Mucosa of descending colon (tissue), 3 donors: ENCODE measurements at regions not wholly inside any gene's neighbourhood (a gene's known extent, or its start where the extent isn't known, plus 50 kb on each side); places are given as distances from the start of the nearest gene placed in this dataset.
A peak's percentile ranks its signal among the peaks of the same experiment; 100 is the strongest.

Experiments used
- ATAC-seq: fragments of 200-7000 bp; cut with Tn5 transposase; one replicate; pipeline ENCODE4 v1.9.1; 2020; ENCODE audit warnings: mild to moderate bottlenecking, moderate library complexity
- DNase-seq, 3 donors: peaks; one replicate each; pipeline ENCODE4 v3.0.0-alpha.2; 2020
- H3K36me3 ChIP-seq: fragments of 200-600 bp; one replicate; pipeline ENCODE4 v1.8.0; 2021; ENCODE audit warnings: low read depth, mild to moderate bottlenecking
- H3K4me1 ChIP-seq: fragments of 200-600 bp; one replicate; pipeline ENCODE4 v1.8.0; 2021; ENCODE audit warnings: low read depth, mild to moderate bottlenecking
- H3K4me3 ChIP-seq: fragments of 200-600 bp; one replicate; pipeline ENCODE4 v1.8.0; 2021; ENCODE audit warnings: mild to moderate bottlenecking
- H3K9me3 ChIP-seq: fragments of 200-600 bp; one replicate; pipeline ENCODE4 v1.8.0; 2021; ENCODE audit warnings: mild to moderate bottlenecking
- CTCF ChIP-seq: fragments of 200-600 bp; IDR thresholded peaks from one replicate; pipeline ENCODE4 v1.8.0; 2022; ENCODE audit warnings: antibody characterized with exemption, mild to moderate bottlenecking
- intact Hi-C, 2 donors: fragments of 100-400 bp; cut with DNase I in 1 of 2; cut with micrococcal nuclease in 1 of 2; formaldehyde crosslinking; loops; one replicate each; pipeline versions ENCODE4 v1.11.0 to v1.11.1; 2022; cut with DNase I, micrococcal nuclease
- donor health status: DM: no; HTN: no; CAD: no; lungs with moderate emphysema.
- donor health status: DM: no; HTN: no; CAD: no.
- donor health status: DM: no; HTN: yes; CAD: no.

DNA sequence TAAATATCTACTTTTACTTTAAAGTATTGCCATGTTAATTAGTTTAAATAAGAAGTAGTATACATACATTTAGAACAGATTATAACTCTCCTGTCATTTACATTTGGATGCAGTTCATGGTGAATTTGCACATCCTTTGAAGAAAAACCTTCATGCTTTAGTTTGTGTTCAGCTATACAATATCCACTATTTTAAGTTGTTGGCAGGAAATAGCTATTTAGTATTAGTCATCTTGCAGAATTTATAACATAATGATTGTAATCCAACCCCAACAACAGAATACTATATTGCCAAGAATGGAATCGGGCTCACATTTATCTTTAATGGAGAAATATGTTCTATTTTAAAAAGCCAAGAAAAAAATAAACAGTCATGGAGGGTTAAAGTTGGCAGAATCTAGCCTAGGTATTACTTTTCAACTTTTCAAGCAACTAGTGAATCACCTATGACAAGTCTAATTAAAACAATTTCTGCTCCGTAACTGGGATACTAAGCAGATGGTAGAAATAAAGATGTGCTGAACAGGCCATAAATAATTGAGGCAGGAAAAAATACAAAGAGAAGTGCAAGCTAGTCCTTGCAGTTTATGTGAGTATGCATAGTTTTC, 1170.6 kb upstream of the NUDT12 start:
- no peak for ATAC-seq
- Histone ChIP-seq H3K4me1 (no peaks in the 10 kb centered on the region), H3K36me3 (no peaks in the 10 kb centered on the region), H3K9me3 (no peaks in the 10 kb centered on the region), H3K4me3 (no peak overlapping the region)
- TF ChIP-seq CTCF, result no peak
- DNase-seq, result no peak
- intact Hi-C loops, result no loop called here

- Histone ChIP-seq H3K4me3 (no peak overlapping the region), H3K9me3 (no peaks in the 10 kb centered on the region), H3K36me3 (no peaks in the 10 kb centered on the region), H3K4me1 (no peaks in the 10 kb centered on the region)
- ATAC-seq (no peak), DNase-seq (no peak)
- intact Hi-C loops, result no loop called here
- no peak for TF ChIP-seq CTCF
Measured at GRCh38 chr5:104731331-104731730, 1168.7 kb upstream of the NUDT12 start.

DNA sequence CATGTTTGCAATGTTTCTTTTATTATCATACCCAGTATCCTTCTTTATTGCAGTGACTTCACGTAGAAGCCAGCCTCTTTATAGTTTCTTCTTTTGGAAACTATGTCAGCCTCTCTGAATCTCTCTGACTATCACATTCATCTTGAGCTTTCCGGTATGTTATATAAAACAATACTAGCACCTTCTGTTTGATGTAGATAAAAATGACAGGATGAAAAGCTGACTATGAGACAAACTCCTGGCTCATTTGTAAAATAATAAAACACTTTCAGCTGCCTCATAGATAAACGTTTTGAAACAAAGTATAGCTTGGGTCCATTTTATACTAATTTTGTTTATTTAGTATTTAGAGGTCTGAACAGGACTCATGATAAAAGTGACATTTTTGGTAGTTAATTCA, 1145.4 kb upstream of the NUDT12 start:
- Histone ChIP-seq H3K4me1 (no peaks in the 10 kb centered on the region), H3K36me3 (no peaks in the 10 kb centered on the region), H3K9me3 (peaks cover 3% of the 10 kb centered on the region), H3K4me3 (no peak overlapping the region)
- DNase-seq, result no peak
- no peak for TF ChIP-seq CTCF
- intact Hi-C loops, result no loop called here
- no peak for ATAC-seq

DNA sequence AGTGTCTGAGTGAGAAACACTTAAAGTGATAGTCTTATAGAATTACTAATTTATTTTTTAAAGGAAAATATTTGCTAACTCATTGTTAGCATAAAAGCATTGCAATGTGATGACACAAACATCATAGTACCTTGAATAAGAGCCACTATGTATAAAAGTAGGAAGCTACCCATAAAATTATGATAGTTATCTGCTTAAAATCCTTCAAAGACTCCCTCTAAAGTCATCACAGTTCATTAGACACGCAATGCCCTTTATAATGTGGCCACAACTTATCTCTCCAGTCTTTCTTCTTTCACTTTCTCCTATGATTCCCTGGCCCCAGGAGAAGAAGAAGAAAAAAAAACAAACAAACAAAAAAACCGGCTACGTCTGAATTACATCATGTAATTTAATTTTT, 1144.0 kb upstream of the NUDT12 start:
- H3K4me1 ChIP-seq, result no peaks in the 10 kb centered on the region
- TF ChIP-seq CTCF, result no peak
- no peak for ATAC-seq
- no peaks in the 10 kb centered on the region for H3K9me3 ChIP-seq
- H3K36me3 ChIP-seq, result no peaks in the 10 kb centered on the region
- no peak overlapping the region for H3K4me3 ChIP-seq
- no peak for DNase-seq
- intact Hi-C loops, result no loop called here

DNA sequence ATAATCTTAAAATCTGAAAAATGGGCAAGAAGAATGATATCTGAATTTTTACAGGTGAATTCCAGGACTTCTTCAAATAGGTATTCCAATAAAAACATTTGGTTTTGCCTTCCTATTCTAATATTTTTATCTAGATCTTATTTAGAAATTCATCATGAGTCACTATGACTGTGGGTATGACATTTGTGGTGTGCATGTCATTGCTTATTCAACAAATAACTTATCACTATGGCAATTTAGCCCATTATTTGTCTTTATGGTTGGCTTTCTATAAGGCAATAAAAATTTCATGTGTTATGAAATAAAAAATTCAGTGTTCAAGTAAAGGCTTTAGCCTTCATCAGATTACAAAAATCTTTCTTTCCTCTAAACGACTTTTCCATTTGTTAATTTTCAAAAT, 1139.6 kb upstream of the NUDT12 start:
- Histone ChIP-seq H3K4me3 (no peak overlapping the region), H3K36me3 (no peaks in the 10 kb centered on the region), H3K9me3 (peaks cover 18% of the 10 kb centered on the region), H3K4me1 (no peaks in the 10 kb centered on the region)
- DNase-seq (no peak), ATAC-seq (no peak)
- intact Hi-C loops, result no loop called here
- TF ChIP-seq CTCF, result no peak

- TF ChIP-seq CTCF, result no peak
- H3K4me1 ChIP-seq, result no peaks in the 10 kb centered on the region
- no peak for DNase-seq
- intact Hi-C loops, result no loop called here
- H3K9me3 ChIP-seq, result peaks cover 18% of the 10 kb centered on the region
- H3K4me3 ChIP-seq, result no peak overlapping the region
- no peaks in the 10 kb centered on the region for H3K36me3 ChIP-seq
- peak; percentile 53 for ATAC-seq
Measured at GRCh38 chr5:104699438-104699837, 1136.8 kb upstream of the NUDT12 start.
